ENCODE measurements at regions not wholly inside any gene's neighbourhood (a gene's known extent, or its start where the extent isn't known, plus 50 kb on each side); places are given as distances from the start of the nearest gene placed in this dataset.

GRCh38 chr2:18741895-18742732 lies 152.7 kb upstream of the NT5C1B start:
- CTCF ChIA-PET: no interaction called here
- H3K4me1 Mint-ChIP-seq: no peaks in the 10 kb centered on the region

GRCh38 chr2:18741191-18741590 lies 151.8 kb upstream of the NT5C1B start:
- Mint-ChIP-seq H3K36me3 (ENCODE audit: low read depth) (no peaks in the 10 kb centered on the region), H3K27me3 (no peaks in the 10 kb centered on the region), H3K4me3 (no peak overlapping the region), H3K4me1 (no peaks in the 10 kb centered on the region), H3K9me3 (no peaks in the 10 kb centered on the region), H3K27ac (no peak overlapping the region)
- DNase-seq: no peak
- CTCF ChIA-PET: no interaction called here
- POLR2A ChIA-PET: no interaction called here

More at GRCh38 chr2:18741895-18742732, 152.7 kb upstream of the NT5C1B start:
- H3K9me3 Mint-ChIP-seq: no peaks in the 10 kb centered on the region
- no peak overlapping the region for H3K4me3 Mint-ChIP-seq
- DNase-seq: no peak
- H3K36me3 Mint-ChIP-seq (ENCODE audit: low read depth): no peaks in the 10 kb centered on the region
- POLR2A ChIA-PET: no interaction called here
- no peak overlapping the region for H3K27ac Mint-ChIP-seq
- no peaks in the 10 kb centered on the region for H3K27me3 Mint-ChIP-seq

GRCh38 chr2:18740474-18740881 lies 151.1 kb upstream of the NT5C1B start:
- ChIA-PET POLR2A (no interaction called here), CTCF (no interaction called here)
- Mint-ChIP-seq H3K4me3 (no peak overlapping the region), H3K27ac (no peak overlapping the region), H3K4me1 (no peaks in the 10 kb centered on the region), H3K27me3 (no peaks in the 10 kb centered on the region), H3K9me3 (no peaks in the 10 kb centered on the region), H3K36me3 (ENCODE audit: low read depth) (no peaks in the 10 kb centered on the region)
- no peak for DNase-seq

GRCh38 chr2:18731666-18732065 lies 142.3 kb upstream of the NT5C1B start:
- no peaks in the 10 kb centered on the region for H3K4me1 Mint-ChIP-seq
- no peak for DNase-seq
- POLR2A ChIA-PET: no interaction called here
- CTCF ChIA-PET: no interaction called here
- no peak overlapping the region for H3K27ac Mint-ChIP-seq
- H3K4me3 Mint-ChIP-seq: no peak overlapping the region
- no peaks in the 10 kb centered on the region for H3K27me3 Mint-ChIP-seq
- no peaks in the 10 kb centered on the region for H3K36me3 Mint-ChIP-seq (ENCODE audit: low read depth)
- H3K9me3 Mint-ChIP-seq: no peaks in the 10 kb centered on the region

GRCh38 chr2:18724371-18725145 lies 135.2 kb upstream of the NT5C1B start:
- no peak for DNase-seq
- H3K4me3 Mint-ChIP-seq: no peak overlapping the region
- H3K27me3 Mint-ChIP-seq: no peaks in the 10 kb centered on the region
- ChIA-PET POLR2A (no interaction called here), CTCF (no interaction called here)
- no peaks in the 10 kb centered on the region for H3K36me3 Mint-ChIP-seq (ENCODE audit: low read depth)
- no peaks in the 10 kb centered on the region for H3K9me3 Mint-ChIP-seq
- H3K4me1 Mint-ChIP-seq: no peaks in the 10 kb centered on the region
- no peak overlapping the region for H3K27ac Mint-ChIP-seq

GRCh38 chr2:18723219-18723618 lies 133.8 kb upstream of the NT5C1B start:
- Mint-ChIP-seq H3K36me3 (ENCODE audit: low read depth) (no peaks in the 10 kb centered on the region), H3K4me3 (no peak overlapping the region), H3K4me1 (no peaks in the 10 kb centered on the region), H3K27me3 (no peaks in the 10 kb centered on the region), H3K27ac (no peak overlapping the region), H3K9me3 (no peaks in the 10 kb centered on the region)
- CTCF ChIA-PET: no interaction called here
- DNase-seq: no peak
- POLR2A ChIA-PET: no interaction called here

- Mint-ChIP-seq H3K36me3 (ENCODE audit: low read depth) (no peaks in the 10 kb centered on the region), H3K27me3 (no peaks in the 10 kb centered on the region), H3K4me1 (no peaks in the 10 kb centered on the region), H3K27ac (no peak overlapping the region), H3K9me3 (no peaks in the 10 kb centered on the region), H3K4me3 (no peak overlapping the region)
- ChIA-PET CTCF (no interaction called here), POLR2A (no interaction called here)
- no peak for DNase-seq
Measured at GRCh38 chr2:18722101-18722500, 132.7 kb upstream of the NT5C1B start.

GRCh38 chr2:18721038-18721922 lies 131.9 kb upstream of the NT5C1B start:
- H3K27me3 Mint-ChIP-seq: no peaks in the 10 kb centered on the region
- no peak overlapping the region for H3K4me3 Mint-ChIP-seq
- no peak for DNase-seq
- no peak overlapping the region for H3K27ac Mint-ChIP-seq
- no peaks in the 10 kb centered on the region for H3K9me3 Mint-ChIP-seq
- no peaks in the 10 kb centered on the region for H3K36me3 Mint-ChIP-seq (ENCODE audit: low read depth)
- CTCF ChIA-PET: no interaction called here
- POLR2A ChIA-PET: no interaction called here
- no peaks in the 10 kb centered on the region for H3K4me1 Mint-ChIP-seq

- DNase-seq: no peak
- Mint-ChIP-seq H3K27ac (no peak overlapping the region), H3K36me3 (ENCODE audit: low read depth) (no peaks in the 10 kb centered on the region), H3K4me1 (no peaks in the 10 kb centered on the region), H3K9me3 (no peaks in the 10 kb centered on the region), H3K27me3 (no peaks in the 10 kb centered on the region), H3K4me3 (no peak overlapping the region)
- ChIA-PET CTCF (no interaction called here), POLR2A (no interaction called here)
Measured at GRCh38 chr2:18719978-18720775, 130.8 kb upstream of the NT5C1B start.

- no peaks in the 10 kb centered on the region for H3K27me3 Mint-ChIP-seq
- no peak overlapping the region for H3K4me3 Mint-ChIP-seq
- DNase-seq: no peak
- ChIA-PET CTCF (no interaction called here), POLR2A (no interaction called here)
- H3K27ac Mint-ChIP-seq: no peak overlapping the region
- no peaks in the 10 kb centered on the region for H3K4me1 Mint-ChIP-seq
- no peaks in the 10 kb centered on the region for H3K36me3 Mint-ChIP-seq (ENCODE audit: low read depth)
- H3K9me3 Mint-ChIP-seq: peaks cover 4% of the 10 kb centered on the region
Measured at GRCh38 chr2:18708203-18708715, 118.9 kb upstream of the NT5C1B start.

- no peaks in the 10 kb centered on the region for H3K36me3 Mint-ChIP-seq (ENCODE audit: low read depth)
- H3K9me3 Mint-ChIP-seq: no peaks in the 10 kb centered on the region
- H3K27me3 Mint-ChIP-seq: no peaks in the 10 kb centered on the region
- H3K27ac Mint-ChIP-seq: no peak overlapping the region
- POLR2A ChIA-PET: no interaction called here
- DNase-seq: no peak
- H3K4me1 Mint-ChIP-seq: no peaks in the 10 kb centered on the region
- CTCF ChIA-PET: no interaction called here
- no peak overlapping the region for H3K4me3 Mint-ChIP-seq
Measured at GRCh38 chr2:18706001-18706400, 116.6 kb upstream of the NT5C1B start.

- no peak overlapping the region for H3K27ac Mint-ChIP-seq
- H3K27me3 Mint-ChIP-seq: no peaks in the 10 kb centered on the region
- no peak overlapping the region for H3K4me3 Mint-ChIP-seq
Measured at GRCh38 chr2:18704276-18704675, 114.9 kb upstream of the NT5C1B start.

More at GRCh38 chr2:18704276-18704675, 114.9 kb upstream of the NT5C1B start:
- H3K36me3 Mint-ChIP-seq (ENCODE audit: low read depth): no peaks in the 10 kb centered on the region
- CTCF ChIA-PET: no interaction called here
- H3K4me1 Mint-ChIP-seq: no peaks in the 10 kb centered on the region
- POLR2A ChIA-PET: no interaction called here
- no peaks in the 10 kb centered on the region for H3K9me3 Mint-ChIP-seq
- no peak for DNase-seq

All from activated CD4-positive, alpha-beta memory T cell treated with anti-CD3 and anti-CD28 coated beads, Interleukin-2, amount 10 ng/mL, durations not matched to agents 7 days and 5 days (primary cell).